Skeletal muscle tissue (tissue), 3 donors: ENCODE measurements at regions not wholly inside any gene's neighbourhood (a gene's known extent, or its start where the extent isn't known, plus 50 kb on each side); places are given as distances from the start of the nearest gene placed in this dataset.
"Not testable (repeated sequence)": the region's sequence is repeated elsewhere in the genome, so short reads cannot be mapped to it uniquely, and the experiment has no call there.

Experiments used
- H3K27ac ChIP-seq: one replicate; pipeline ENCODE4 v1.7.0; 2013; ENCODE audit warnings: mild to moderate bottlenecking, low read depth, low read length, inconsistent platforms
- H3K27me3 ChIP-seq, 3 donors: one replicate each; pipeline ENCODE4 v1.7.0; 2013; ENCODE audit warnings: low read length in 3 of 3; ENCODE audit not compliant: control insufficient read depth in 3 of 3, insufficient read depth in 3 of 3
- H3K36me3 ChIP-seq, 3 donors: one replicate each; pipeline ENCODE4 v1.7.0; 2013; ENCODE audit warnings: low read length in 3 of 3; ENCODE audit not compliant: control insufficient read depth in 3 of 3, insufficient read depth in 3 of 3
- H3K4me1 ChIP-seq, 3 donors: one replicate each; pipeline ENCODE4 v1.7.0; 2013; ENCODE audit warnings: low read length in 3 of 3, mild to moderate bottlenecking in 3 of 3; ENCODE audit not compliant: control insufficient read depth in 3 of 3, insufficient read depth in 3 of 3
- H3K4me3 ChIP-seq, 3 donors: one replicate each; pipeline ENCODE4 v1.7.0; 2013; ENCODE audit warnings: low read length in 3 of 3
- H3K9ac ChIP-seq, 3 donors: one replicate each; pipeline ENCODE4 v1.7.0; 2013; ENCODE audit warnings: low read length in 3 of 3, mild to moderate bottlenecking in 3 of 3, moderate library complexity in 2 of 3, low read depth in 1 of 3
- H3K9me3 ChIP-seq, 3 donors: one replicate each; pipeline ENCODE4 v1.7.0; 2013; ENCODE audit warnings: low read length in 3 of 3; ENCODE audit not compliant: control insufficient read depth in 3 of 3
- donor health status: Osteomylitis.

DNA sequence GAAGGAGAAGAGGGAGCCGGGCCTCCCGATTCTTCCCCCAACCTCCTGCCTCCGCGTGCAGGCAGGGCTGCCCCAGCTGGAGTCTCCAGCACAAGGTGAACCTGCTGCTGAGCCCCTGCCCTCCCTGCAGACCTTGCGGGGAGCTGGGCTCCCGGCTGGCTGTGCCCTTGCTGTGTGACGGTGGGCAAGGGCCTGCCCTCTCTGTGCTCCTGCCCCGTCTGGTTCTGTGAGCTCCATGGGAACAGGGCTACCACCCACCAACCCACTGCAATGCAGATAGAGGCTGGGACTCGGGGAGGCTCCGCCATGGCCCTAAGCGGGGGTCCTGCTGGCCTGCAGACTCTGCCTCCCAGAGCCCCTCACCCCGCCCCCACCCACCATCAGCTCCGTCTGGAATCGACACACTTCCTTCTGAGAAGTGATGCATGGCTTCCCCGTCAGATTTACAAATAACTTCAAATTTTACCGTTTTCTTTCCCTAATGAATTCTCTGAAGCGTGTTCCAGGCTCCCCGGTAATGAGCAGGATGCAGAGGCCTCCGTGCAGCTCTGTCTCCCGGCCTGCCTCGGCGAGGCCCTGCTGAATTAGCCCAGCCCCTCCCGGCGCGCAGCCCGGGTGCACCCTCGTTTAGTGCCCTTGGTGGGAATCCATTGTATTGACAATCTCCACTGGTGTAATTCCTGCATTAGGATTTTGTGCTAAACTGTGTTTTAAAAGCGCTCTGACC is 111.0 kb downstream of the MICALL2 start:
- H3K27ac ChIP-seq: no peak overlapping the region
- no peaks in the 10 kb centered on the region for H3K36me3 ChIP-seq
- H3K4me1 ChIP-seq: no peaks in the 10 kb centered on the region
- peaks cover 32 to 57% (median 52%) of the 10 kb centered on the region in 3 donors for H3K27me3 ChIP-seq
- no peak overlapping the region for H3K4me3 ChIP-seq
- no peaks in the 10 kb centered on the region for H3K9me3 ChIP-seq
- H3K9ac ChIP-seq: no peak overlapping the region

DNA sequence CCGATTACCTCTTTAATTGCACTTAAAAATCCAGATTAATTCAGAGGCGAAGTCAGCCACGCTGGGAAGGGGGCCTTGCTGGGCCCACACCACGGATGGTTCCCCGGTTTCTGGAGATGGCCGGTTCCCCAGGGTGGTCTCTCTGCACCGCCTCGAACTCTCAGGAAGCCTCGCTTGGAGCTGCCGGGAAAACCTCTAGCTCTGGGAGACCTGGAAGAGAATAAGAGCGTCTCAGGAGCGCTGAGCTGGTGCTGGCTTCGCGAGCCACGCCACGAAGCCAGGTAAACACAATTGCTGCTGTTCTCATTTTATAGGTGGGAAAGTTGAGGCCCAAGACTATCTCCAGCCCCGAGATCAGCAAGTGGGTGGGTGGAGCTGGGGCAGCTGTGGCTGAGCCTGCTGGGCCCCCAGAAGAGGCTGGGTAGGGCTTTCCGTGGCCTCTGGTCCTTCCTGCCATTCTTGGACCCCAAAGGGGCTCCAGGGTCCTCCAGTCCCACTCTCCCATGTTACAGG is 110.4 kb downstream of the MICALL2 start:
- no peaks in the 10 kb centered on the region for H3K9me3 ChIP-seq
- no peak overlapping the region for H3K4me3 ChIP-seq
- no peak overlapping the region for H3K9ac ChIP-seq
- H3K27ac ChIP-seq: no peak overlapping the region
- peaks cover 33 to 57% (median 52%) of the 10 kb centered on the region in 3 donors for H3K27me3 ChIP-seq
- no peaks in the 10 kb centered on the region for H3K4me1 ChIP-seq
- no peaks in the 10 kb centered on the region for H3K36me3 ChIP-seq

DNA sequence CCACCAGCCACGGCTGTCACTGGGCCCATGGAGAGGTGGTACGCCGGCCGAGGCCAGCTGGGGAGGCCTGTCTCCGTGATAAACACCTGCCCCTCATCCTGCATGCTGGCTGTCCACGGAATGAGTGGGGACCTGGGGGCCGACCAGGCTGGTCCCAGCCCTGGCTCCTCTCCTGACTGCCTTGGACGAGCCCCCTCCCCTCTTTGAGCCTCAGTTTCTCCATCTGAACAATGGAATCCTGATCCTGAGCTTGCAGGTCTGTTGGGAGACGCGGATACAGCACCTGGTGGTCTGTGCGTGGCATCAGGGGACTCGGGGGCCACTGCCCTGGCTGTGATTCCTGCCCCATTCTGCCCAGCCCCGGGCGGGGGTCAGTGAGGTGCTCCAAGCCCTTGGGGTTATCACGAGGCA is 109.9 kb downstream of the MICALL2 start:
- Histone ChIP-seq H3K27me3 (peaks cover 37 to 62% (median 57%) of the 10 kb centered on the region in 3 donors), H3K9me3 (no peaks in the 10 kb centered on the region), H3K27ac (no peak overlapping the region)

DNA sequence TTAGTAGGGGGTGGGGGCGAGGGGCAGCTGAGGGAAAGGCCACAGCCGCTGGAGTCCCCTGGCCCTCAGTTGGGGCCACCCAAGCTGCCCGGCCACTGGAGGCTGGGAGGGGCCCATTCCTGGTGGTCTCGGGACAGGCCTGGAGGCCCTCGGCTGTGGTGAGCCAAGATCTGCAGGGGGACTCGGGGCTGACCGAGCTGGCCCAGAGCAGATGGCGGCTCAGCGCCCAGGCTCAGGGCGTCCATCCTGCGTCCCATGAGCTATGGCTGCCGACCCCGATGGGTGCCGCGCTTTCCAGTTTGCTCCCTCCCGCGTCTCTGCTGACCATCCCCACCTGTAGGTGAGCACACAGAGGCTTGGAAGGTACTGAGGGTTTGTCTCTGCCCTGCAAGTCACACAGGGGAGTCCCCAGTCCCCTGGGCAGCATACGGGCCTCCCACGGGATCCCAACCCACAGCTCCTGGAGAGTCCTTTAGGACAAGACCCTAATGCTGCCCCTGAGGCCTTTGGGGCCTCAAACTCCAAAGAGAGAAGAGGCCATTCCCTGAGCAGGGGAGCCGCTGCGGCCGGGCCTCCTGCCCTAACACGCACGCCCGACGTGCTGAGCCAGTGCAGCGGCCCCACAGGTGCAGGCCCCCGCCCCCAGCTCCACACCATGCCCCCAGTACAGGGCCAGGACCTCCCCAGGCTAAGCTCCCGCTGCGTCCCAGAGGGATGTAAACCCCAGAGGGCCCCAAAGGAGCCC is 107.2 kb downstream of the MICALL2 start:
- Histone ChIP-seq H3K27ac (no peak overlapping the region), H3K4me1 (no peaks in the 10 kb centered on the region), H3K9me3 (no peaks in the 10 kb centered on the region), H3K9ac (no peak overlapping the region), H3K36me3 (no peaks in the 10 kb centered on the region), H3K4me3 (no peak overlapping the region), H3K27me3 (peaks cover 46 to 67% (median 62%) of the 10 kb centered on the region in 3 donors)

More for the DNA sequence above, 109.9 kb downstream of the MICALL2 start:
- H3K9ac ChIP-seq: no peak overlapping the region
- H3K4me1 ChIP-seq: no peaks in the 10 kb centered on the region
- no peak overlapping the region for H3K4me3 ChIP-seq
- H3K36me3 ChIP-seq: no peaks in the 10 kb centered on the region

DNA sequence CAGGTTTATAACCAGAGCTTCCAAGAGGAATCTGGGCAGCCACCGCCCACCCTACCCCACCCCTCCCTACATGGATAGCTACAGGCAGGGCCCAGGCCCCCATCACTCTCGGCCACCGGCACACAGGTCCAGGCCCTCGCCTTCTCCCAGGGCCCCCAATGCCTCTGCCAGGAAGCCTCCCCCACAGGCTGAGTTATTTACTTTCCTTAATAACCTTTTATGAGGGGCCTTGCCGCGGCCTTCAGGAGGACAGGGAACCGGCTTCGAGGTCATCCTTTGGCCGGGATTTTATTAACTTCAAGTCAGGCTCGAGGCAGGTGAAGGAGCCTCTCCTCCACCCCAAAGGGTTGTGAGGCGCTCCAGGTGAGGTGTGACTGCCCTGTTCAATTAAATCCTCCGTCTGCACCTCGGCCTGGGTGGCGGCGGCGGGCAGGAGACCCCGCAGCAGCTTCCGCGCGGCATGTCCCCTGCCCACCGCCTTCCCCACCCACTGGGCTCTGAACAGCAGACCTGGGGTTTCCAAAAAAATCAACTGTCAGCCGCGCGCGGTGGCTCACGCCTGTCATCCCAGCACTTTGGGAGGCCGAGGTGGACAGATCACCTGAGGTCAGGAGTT is 106.5 kb downstream of the MICALL2 start:
- Histone ChIP-seq H3K36me3 (no peaks in the 10 kb centered on the region), H3K9ac (no peak overlapping the region), H3K9me3 (no peaks in the 10 kb centered on the region), H3K4me1 (no peaks in the 10 kb centered on the region), H3K27me3 (peaks cover 47 to 67% (median 62%) of the 10 kb centered on the region in 3 donors), H3K27ac (no peak overlapping the region), H3K4me3 (no peak overlapping the region)

DNA sequence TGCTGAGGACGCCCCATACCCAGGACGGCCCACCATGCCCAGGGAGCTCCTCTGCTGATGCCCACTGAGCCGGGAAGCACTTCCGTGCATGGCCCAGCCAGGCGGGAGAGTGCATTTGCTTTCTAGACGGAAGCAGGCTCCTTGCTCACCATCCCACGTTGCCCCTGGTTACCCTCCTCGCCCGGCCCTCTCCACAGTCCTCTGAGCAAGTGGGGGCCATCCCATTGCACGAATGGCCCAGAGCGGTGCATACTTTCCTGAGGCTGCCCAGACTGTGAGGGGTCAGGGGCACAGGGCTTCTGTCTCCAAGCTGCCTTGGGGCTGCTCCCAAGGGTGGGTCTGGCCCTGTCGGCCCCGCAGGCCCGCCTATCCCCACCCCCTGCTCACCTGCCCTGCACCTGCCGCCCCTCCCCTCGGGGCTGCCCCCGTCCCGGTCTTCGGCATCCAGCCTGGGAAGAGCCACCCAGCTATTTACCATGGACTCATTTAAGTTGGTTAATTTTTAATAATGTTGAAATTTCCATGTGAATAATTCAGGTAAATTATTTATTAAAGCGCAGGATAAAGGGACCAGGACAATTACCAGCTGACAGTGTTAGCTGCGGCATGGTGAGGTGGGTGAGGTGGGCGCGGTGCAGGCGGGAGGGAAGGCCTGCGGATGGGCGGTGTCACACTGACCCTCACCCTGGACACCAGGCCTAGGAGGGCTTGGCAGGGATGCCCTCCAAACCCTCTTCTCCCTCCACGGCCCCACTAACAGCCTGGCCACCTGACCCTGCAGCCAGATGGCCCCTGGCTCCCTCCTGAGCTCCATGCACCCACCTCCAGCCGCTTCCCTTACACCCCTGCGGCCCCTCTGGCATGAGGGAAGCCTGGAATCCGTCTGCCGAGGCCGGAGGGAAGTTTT is 104.4 kb downstream of the MICALL2 start:
- no peaks in the 10 kb centered on the region for H3K4me1 ChIP-seq
- peaks cover 41 to 50% (median 49%) of the 10 kb centered on the region in 3 donors for H3K27me3 ChIP-seq
- H3K9ac ChIP-seq: no peak overlapping the region
- no peaks in the 10 kb centered on the region for H3K9me3 ChIP-seq
- no peak overlapping the region for H3K27ac ChIP-seq
- no peak overlapping the region for H3K4me3 ChIP-seq
- no peaks in the 10 kb centered on the region for H3K36me3 ChIP-seq

DNA sequence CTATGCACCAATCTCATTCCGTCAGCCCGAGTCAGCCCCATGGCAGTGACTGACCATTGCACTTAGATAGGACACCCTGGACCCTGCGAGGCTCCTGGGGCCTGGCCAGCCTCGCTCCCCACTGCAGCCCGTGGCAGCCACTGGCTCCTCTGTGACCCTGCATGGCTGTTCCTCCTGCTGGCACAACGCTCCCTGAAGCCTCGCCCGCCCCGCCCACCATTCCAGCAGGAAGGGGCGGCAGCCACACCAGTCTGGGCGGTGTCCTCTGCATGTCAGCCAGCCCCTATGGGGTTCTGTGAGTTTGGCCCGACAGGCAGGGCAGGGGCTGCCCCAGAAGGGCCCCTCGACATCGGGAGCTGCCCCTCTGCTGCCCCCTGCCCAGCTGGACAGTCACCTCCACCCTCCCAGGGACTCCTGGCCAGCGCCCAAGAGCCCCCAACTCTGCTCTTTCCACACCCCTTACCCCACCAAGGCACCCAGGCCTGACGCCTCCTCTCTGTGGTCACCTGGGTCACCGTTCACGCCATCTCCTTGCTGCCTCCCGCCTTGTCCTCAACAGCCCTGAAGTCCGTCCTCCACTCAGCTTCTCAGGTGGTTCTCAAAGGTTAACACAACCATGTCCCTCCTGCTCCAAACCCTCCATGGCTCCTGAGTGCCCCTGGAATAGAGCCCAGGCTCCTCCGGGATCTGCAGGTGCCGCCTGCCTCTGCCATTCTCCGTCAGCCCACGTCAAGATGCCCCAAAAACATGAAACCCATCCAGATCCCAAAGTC is 103.5 kb downstream of the MICALL2 start:
- H3K9ac ChIP-seq: no peak overlapping the region
- H3K27me3 ChIP-seq: peaks cover 41 to 55% (median 49%) of the 10 kb centered on the region in 3 donors
- no peak overlapping the region for H3K4me3 ChIP-seq
- no peak overlapping the region for H3K27ac ChIP-seq
- no peaks in the 10 kb centered on the region for H3K4me1 ChIP-seq
- no peaks in the 10 kb centered on the region for H3K36me3 ChIP-seq
- no peaks in the 10 kb centered on the region for H3K9me3 ChIP-seq

DNA sequence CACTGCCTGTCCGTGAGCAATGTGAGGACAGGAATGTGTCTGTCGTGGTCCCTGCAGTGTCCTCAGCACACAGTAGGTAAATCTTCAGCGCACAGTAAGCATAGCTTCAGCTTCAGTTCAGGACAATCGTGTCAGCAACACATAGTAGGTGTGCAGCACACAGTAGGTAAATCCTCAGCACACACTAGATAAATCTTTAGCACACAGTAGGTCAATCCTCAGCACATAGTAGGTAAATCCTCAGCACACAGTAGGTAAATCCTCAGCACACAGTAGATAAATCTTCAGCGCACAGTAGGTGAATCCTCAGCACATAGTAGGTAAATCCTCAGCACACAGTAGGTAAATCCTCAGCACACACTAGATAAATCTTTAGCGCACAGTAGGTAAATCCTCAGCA is 102.4 kb downstream of the MICALL2 start:
- not testable (repeated sequence) for H3K4me3 ChIP-seq, H3K27ac ChIP-seq, H3K4me1 ChIP-seq, H3K9me3 ChIP-seq, H3K36me3 ChIP-seq, H3K9ac ChIP-seq
- H3K27me3 ChIP-seq: peaks cover 39 to 57% (median 43%) of the 10 kb centered on the region in 3 donors

DNA sequence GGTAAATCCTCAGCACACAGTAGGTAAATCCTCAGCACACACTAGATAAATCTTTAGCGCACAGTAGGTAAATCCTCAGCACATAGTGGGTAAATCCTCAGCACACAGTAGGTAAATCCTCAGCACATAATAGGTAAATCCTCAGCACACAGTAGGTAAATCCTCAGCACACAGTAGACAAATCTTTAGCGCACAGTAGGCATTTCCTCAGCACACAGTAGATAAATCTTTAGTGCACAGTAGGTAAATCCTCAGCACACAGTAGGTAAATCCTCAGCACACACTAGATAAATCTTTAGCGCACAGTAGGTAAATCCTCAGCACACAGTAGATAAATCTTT is 102.0 kb downstream of the MICALL2 start:
- H3K9me3 ChIP-seq, H3K27ac ChIP-seq, H3K9ac ChIP-seq, H3K4me3 ChIP-seq, H3K36me3 ChIP-seq, H3K4me1 ChIP-seq: not testable (repeated sequence)
- peaks cover 39 to 53% (median 39%) of the 10 kb centered on the region in 3 donors for H3K27me3 ChIP-seq
